ENCODE measurements at regions not wholly inside any gene's neighbourhood (a gene's known extent, or its start where the extent isn't known, plus 50 kb on each side); places are given as distances from the start of the nearest gene placed in this dataset.

- no peak for DNase-seq
- no peaks in the 10 kb centered on the region for H3K36me3 ChIP-seq
- no peak for TF ChIP-seq POLR2A (IDR thresholded peaks at IDR 0.05)
- TF ChIP-seq EP300 (IDR thresholded peaks at IDR 0.05), result no peak
- no peak for TF ChIP-seq POLR2AphosphoS5 (IDR thresholded peaks at IDR 0.05)
- no peak for TF ChIP-seq CTCF (IDR thresholded peaks at IDR 0.05)
- H3K9me3 ChIP-seq, result no peaks in the 10 kb centered on the region
- 39 to 77% methylated on average over 1 of the region's 1 CpG for WGBS, 2 donors
- H3K27me3 ChIP-seq, result no peaks in the 10 kb centered on the region
- H3K4me1 ChIP-seq, result no peaks in the 10 kb centered on the region
- H3K27ac ChIP-seq, result no peak overlapping the region
- H3K4me3 ChIP-seq, result no peak overlapping the region
- intact Hi-C loops (cut with DNase I), result no loop called here
Measured at GRCh38 chr3:88408097-88408496, 258.3 kb downstream of the C3orf38 start.

GRCh38 chr3:88408935-88409334 is 259.2 kb downstream of the C3orf38 start:
- WGBS, 2 donors, result 69 to 80% methylated on average over 5 of the region's 5 CpGs
- intact Hi-C loops (cut with DNase I), result no loop called here

GRCh38 chr3:88410259-88410658 is 260.5 kb downstream of the C3orf38 start:
- DNase-seq, result no peak
- H3K36me3 ChIP-seq, result no peaks in the 10 kb centered on the region
- no peak overlapping the region for H3K4me3 ChIP-seq
- H3K27ac ChIP-seq, result no peak overlapping the region
- H3K4me1 ChIP-seq, result no peaks in the 10 kb centered on the region
- no peak for TF ChIP-seq POLR2A (IDR thresholded peaks at IDR 0.05)
- no peak for TF ChIP-seq CTCF (IDR thresholded peaks at IDR 0.05)
- H3K27me3 ChIP-seq, result no peaks in the 10 kb centered on the region
- WGBS, 2 donors, result 40 to 59% methylated on average over 3 of the region's 3 CpGs
- H3K9me3 ChIP-seq, result no peaks in the 10 kb centered on the region
- intact Hi-C loops (cut with DNase I), result no loop called here

More at GRCh38 chr3:88408935-88409334, 259.2 kb downstream of the C3orf38 start:
- no peak for TF ChIP-seq EP300 (IDR thresholded peaks at IDR 0.05)
- H3K27ac ChIP-seq, result no peak overlapping the region
- H3K36me3 ChIP-seq, result no peaks in the 10 kb centered on the region
- H3K4me1 ChIP-seq, result no peaks in the 10 kb centered on the region
- DNase-seq, result no peak
- H3K4me3 ChIP-seq, result no peak overlapping the region
- H3K27me3 ChIP-seq, result no peaks in the 10 kb centered on the region
- H3K9me3 ChIP-seq, result no peaks in the 10 kb centered on the region

GRCh38 chr3:88412346-88412745 is 262.6 kb downstream of the C3orf38 start:
- Histone ChIP-seq H3K9me3 (no peaks in the 10 kb centered on the region), H3K27me3 (no peaks in the 10 kb centered on the region), H3K4me1 (no peaks in the 10 kb centered on the region), H3K4me3 (no peak overlapping the region), H3K36me3 (no peaks in the 10 kb centered on the region), H3K27ac (no peak overlapping the region)
- DNase-seq, result no peak
- intact Hi-C loops (cut with DNase I), result no loop called here
- WGBS, 2 donors, result 52 to 78% methylated on average over 1 of the region's 1 CpG
- no peak for TF ChIP-seq POLR2AphosphoS5 (IDR thresholded peaks at IDR 0.05)
- no peak for TF ChIP-seq EP300 (IDR thresholded peaks at IDR 0.05)
- TF ChIP-seq POLR2A (IDR thresholded peaks at IDR 0.05), result no peak
- no peak for TF ChIP-seq CTCF (IDR thresholded peaks at IDR 0.05)

- Histone ChIP-seq H3K9me3 (no peaks in the 10 kb centered on the region), H3K36me3 (no peaks in the 10 kb centered on the region), H3K27ac (no peak overlapping the region), H3K27me3 (no peaks in the 10 kb centered on the region), H3K4me1 (no peaks in the 10 kb centered on the region), H3K4me3 (no peak overlapping the region)
- DNase-seq, result no peak
- 87 to 91% methylated on average over 2 of the region's 2 CpGs for WGBS, 2 donors
- intact Hi-C loops (cut with DNase I), result no loop called here
- TF ChIP-seq POLR2AphosphoS5 (IDR thresholded peaks at IDR 0.05), result no peak
- no peak for TF ChIP-seq POLR2A (IDR thresholded peaks at IDR 0.05)
- TF ChIP-seq EP300 (IDR thresholded peaks at IDR 0.05), result no peak
- no peak for TF ChIP-seq CTCF (IDR thresholded peaks at IDR 0.05)
Measured at GRCh38 chr3:88416436-88416835, 266.7 kb downstream of the C3orf38 start.
